Mucosa of descending colon (tissue), 3 donors: ENCODE measurements at regions not wholly inside any gene's neighbourhood (a gene's known extent, or its start where the extent isn't known, plus 50 kb on each side); places are given as distances from the start of the nearest gene placed in this dataset.

ENCODE experiments used
- ATAC-seq: fragments of 200-7000 bp; cut with Tn5 transposase; one replicate; pipeline ENCODE4 v1.9.1; 2020; ENCODE audit warnings: mild to moderate bottlenecking, moderate library complexity
- DNase-seq, 3 donors: peaks; one replicate each; pipeline ENCODE4 v3.0.0-alpha.2; 2020
- H3K36me3 ChIP-seq: fragments of 200-600 bp; one replicate; pipeline ENCODE4 v1.8.0; 2021; ENCODE audit warnings: low read depth, mild to moderate bottlenecking
- H3K4me1 ChIP-seq: fragments of 200-600 bp; one replicate; pipeline ENCODE4 v1.8.0; 2021; ENCODE audit warnings: low read depth, mild to moderate bottlenecking
- H3K4me3 ChIP-seq: fragments of 200-600 bp; one replicate; pipeline ENCODE4 v1.8.0; 2021; ENCODE audit warnings: mild to moderate bottlenecking
- H3K9me3 ChIP-seq: fragments of 200-600 bp; one replicate; pipeline ENCODE4 v1.8.0; 2021; ENCODE audit warnings: mild to moderate bottlenecking
- CTCF ChIP-seq: fragments of 200-600 bp; IDR thresholded peaks from one replicate; pipeline ENCODE4 v1.8.0; 2022; ENCODE audit warnings: antibody characterized with exemption, mild to moderate bottlenecking
- intact Hi-C, 2 donors: fragments of 100-400 bp; cut with DNase I in 1 of 2; cut with micrococcal nuclease in 1 of 2; formaldehyde crosslinking; loops; one replicate each; pipeline versions ENCODE4 v1.11.0 to v1.11.1; 2022; cut with DNase I, micrococcal nuclease
- donor health status: DM: no; HTN: no; CAD: no; lungs with moderate emphysema.
- donor health status: DM: no; HTN: no; CAD: no.
- donor health status: DM: no; HTN: yes; CAD: no.

- Histone ChIP-seq H3K36me3 (no peaks in the 10 kb centered on the region), H3K4me3 (no peak overlapping the region), H3K4me1 (no peaks in the 10 kb centered on the region), H3K9me3 (no peaks in the 10 kb centered on the region)
- DNase-seq (no peak), ATAC-seq (no peak)
- intact Hi-C loops, result no loop called here
- no peak for TF ChIP-seq CTCF
Observed at GRCh38 chr7:16046041-16046440, 359.6 kb upstream of the MEOX2 start.

GRCh38 chr7:16045296-16045695, 358.8 kb upstream of the MEOX2 start:
- no peaks in the 10 kb centered on the region for H3K9me3 ChIP-seq
- no peaks in the 10 kb centered on the region for H3K36me3 ChIP-seq
- intact Hi-C loops, result no loop called here
- ATAC-seq (no peak), DNase-seq (no peak)
- no peaks in the 10 kb centered on the region for H3K4me1 ChIP-seq
- no peak for TF ChIP-seq CTCF
- H3K4me3 ChIP-seq, result no peak overlapping the region

- H3K36me3 ChIP-seq, result no peaks in the 10 kb centered on the region
- TF ChIP-seq CTCF, result no peak
- ATAC-seq, result no peak
- H3K4me1 ChIP-seq, result no peaks in the 10 kb centered on the region
- DNase-seq, result no peak
- H3K9me3 ChIP-seq, result no peaks in the 10 kb centered on the region
- H3K4me3 ChIP-seq, result no peak overlapping the region
- intact Hi-C loops, result no loop called here
Observed at GRCh38 chr7:16044645-16045044, 358.2 kb upstream of the MEOX2 start.

- intact Hi-C loops, result no loop called here
Observed at GRCh38 chr7:16040346-16040745, 353.9 kb upstream of the MEOX2 start.

GRCh38 chr7:16038906-16039305, 352.4 kb upstream of the MEOX2 start:
- ATAC-seq, result no peak
- Histone ChIP-seq H3K9me3 (no peaks in the 10 kb centered on the region), H3K4me3 (no peak overlapping the region), H3K36me3 (no peaks in the 10 kb centered on the region), H3K4me1 (no peaks in the 10 kb centered on the region)
- intact Hi-C loops, result no loop called here
- TF ChIP-seq CTCF, result no peak
- no peak for DNase-seq

More at GRCh38 chr7:16040346-16040745, 353.9 kb upstream of the MEOX2 start:
- Histone ChIP-seq H3K4me1 (no peaks in the 10 kb centered on the region), H3K9me3 (no peaks in the 10 kb centered on the region), H3K4me3 (no peak overlapping the region), H3K36me3 (no peaks in the 10 kb centered on the region)
- TF ChIP-seq CTCF, result no peak
- DNase-seq (no peak), ATAC-seq (no peak)

- intact Hi-C loops, result no loop called here
- no peak for ATAC-seq
Observed at GRCh38 chr7:16035392-16035791, 348.9 kb upstream of the MEOX2 start.

More at GRCh38 chr7:16035392-16035791, 348.9 kb upstream of the MEOX2 start:
- TF ChIP-seq CTCF, result no peak
- Histone ChIP-seq H3K9me3 (no peaks in the 10 kb centered on the region), H3K4me1 (no peaks in the 10 kb centered on the region), H3K36me3 (no peaks in the 10 kb centered on the region), H3K4me3 (no peak overlapping the region)
- DNase-seq, result no peak
